K562 (cell line): ENCODE measurements at regions not wholly inside any gene's neighbourhood (a gene's known extent, or its start where the extent isn't known, plus 50 kb on each side); places are given as distances from the start of the nearest gene placed in this dataset.

Experiments
- ATAC-seq: fragments of 200-7000 bp; cut with Tn5 transposase; 3 replicates; pipeline ENCODE4 v1.9.1; 2020; ENCODE audit warnings: moderate library complexity
- BruUV-seq: library from RNA; stranded (reverse); fragments of 400-500 nt; replicated peaks from 2 replicates; lab custom pipeline; 2021; lab: Mats Ljungman, UMichigan
- CTCF ChIA-PET: fragments of 300-600 bp; formaldehyde crosslinking; extraction: SDS; loops from one replicate; lab custom pipeline; 2021; ENCODE audit warnings: low intra/inter-chr PET ratio; lab: Yijun Ruan, JAX
- POLR2A ChIA-PET: fragments of 300-600, 350-650 bp; sonication (Branson Sonifier 250); formaldehyde crosslinking; extraction: SDS; loops from one replicate; lab custom pipeline; 2021; ENCODE audit warnings: antibody characterized with exemption, inconsistent platforms; lab: Yijun Ruan, JAX
- DNase-seq, 4 experiments: peaks; one replicate each; pipeline versions ENCODE4 v3.0.0 to v3.0.0-alpha.2; 2011 to 2018; ENCODE audit warnings: low spot score in 3 of 4, mixed read lengths in 3 of 4; ENCODE audit errors: extremely low read depth in 1 of 4
- FAIRE-seq: peaks from 2 replicates; lab custom pipeline; 2011; peaks lifted over from hg19 to GRCh38; lab: Jason Lieb, UNC
- H2AFZ ChIP-seq: 2 replicates; pipeline ENCODE4 v1.6.0; 2011; ENCODE audit warnings: low read depth, low read length, control low read depth, inconsistent platforms
- H3K27ac ChIP-seq: fragments of 200-600 bp; 3 replicates; pipeline ENCODE4 v1.8.0; 2011; ENCODE audit warnings: low read depth, mild to moderate bottlenecking, control low read depth, inconsistent platforms, low read length, moderate library complexity, mixed read lengths; ENCODE audit errors: extremely low read depth
- H3K27me3 ChIP-seq, 2 experiments: fragments of 300-600 bp in 1 of 2; 2 replicates in 1 of 2; 3 replicates in 1 of 2; pipeline versions ENCODE4 v1.6.0 to v1.8.0; 2011; ENCODE audit warnings: inconsistent platforms in 2 of 2, low read length in 2 of 2, mild to moderate bottlenecking in 1 of 2, mixed read lengths in 1 of 2, moderate library complexity in 1 of 2; ENCODE audit not compliant: control insufficient read depth in 2 of 2, insufficient read depth in 2 of 2
- H3K36me3 ChIP-seq: fragments of 300-600 bp; 3 replicates; pipeline ENCODE4 v1.8.0; 2011; ENCODE audit warnings: mild to moderate bottlenecking, low read length, inconsistent platforms; ENCODE audit not compliant: control insufficient read depth, insufficient read depth
- H3K4me1 ChIP-seq, 2 experiments: fragments of 200-600 bp in 1 of 2; replicated peaks in 1 of 2; 2 replicates in 1 of 2; 3 replicates in 1 of 2; pipeline versions ENCODE4 v1.5.1 to v1.8.0; 2011; ENCODE audit warnings: inconsistent platforms in 2 of 2, low read length in 2 of 2, mild to moderate bottlenecking in 1 of 2, mixed read lengths in 1 of 2, moderate library complexity in 1 of 2; ENCODE audit not compliant: control insufficient read depth in 2 of 2, insufficient read depth in 2 of 2
- H3K4me2 ChIP-seq: 2 replicates; pipeline ENCODE4 v1.6.1; 2011; ENCODE audit warnings: low read length, control low read depth, inconsistent platforms, mixed read lengths; ENCODE audit not compliant: insufficient read depth
- H3K4me3 ChIP-seq: fragments of 200-600 bp; sonication (generic), shearing (Covaris generic); 2 replicates; pipeline ENCODE4 v1.5.1; 2016; ENCODE audit warnings: control low read depth, inconsistent platforms
- H3K79me2 ChIP-seq: fragments of 200-600 bp; 3 replicates; pipeline ENCODE4 v1.8.0; 2011; ENCODE audit warnings: low read length, inconsistent platforms; ENCODE audit not compliant: control insufficient read depth, insufficient read depth
- H3K9ac ChIP-seq, 2 experiments: 2 replicates each; pipeline versions ENCODE4 v1.6.0 to v1.6.1; 2011; ENCODE audit warnings: low read depth in 2 of 2, low read length in 2 of 2, control low read depth in 1 of 2, inconsistent platforms in 1 of 2, mild to moderate bottlenecking in 1 of 2, mixed read lengths in 1 of 2; ENCODE audit not compliant: insufficient read depth in 1 of 2
- H3K9me1 ChIP-seq: one replicate; pipeline ENCODE4 v1.6.0; 2011; ENCODE audit warnings: inconsistent platforms, mild to moderate bottlenecking, low read length, moderate library complexity; ENCODE audit not compliant: control insufficient read depth, insufficient read depth
- H3K9me3 ChIP-seq: replicated peaks from 2 replicates; pipeline ENCODE4 v1.5.1; 2011; ENCODE audit warnings: low read depth, low read length, inconsistent platforms; ENCODE audit not compliant: control insufficient read depth, insufficient read depth
- H4K20me1 ChIP-seq: replicated peaks from 2 replicates; pipeline ENCODE4 v1.6.1; 2011; ENCODE audit warnings: low read length, inconsistent platforms, mixed read lengths; ENCODE audit not compliant: control insufficient read depth, insufficient read depth
- BRD9 ChIP-seq: fragments of 450-650 bp; IDR thresholded peaks from 2 replicates; pipeline ENCODE4 v1.6.1; 2018; ENCODE audit warnings: low read depth; ENCODE audit not compliant: partially characterized antibody
- GABPB2 ChIP-seq: fragments of 250-450 bp; sonication (Bioruptor Pico); conservative IDR thresholded peaks from 2 replicates; pipeline ENCODE4 v1.5.1; 2021; ENCODE audit warnings: mild to moderate bottlenecking
- KDM2B ChIP-seq: fragments of 250-450 bp; sonication (Bioruptor Pico); IDR thresholded peaks from 2 replicates; pipeline ENCODE4 v1.8.0; 2021; ENCODE audit warnings: mild to moderate bottlenecking, moderate library complexity
- MYBL2 ChIP-seq, 2 experiments: fragments of 450-650 bp in 1 of 2; sonication (generic) in 1 of 2; formaldehyde crosslinking in 1 of 2; IDR thresholded peaks; 2 replicates each; pipeline versions ENCODE4 v1.6.1 to v1.8.1; 2017 to 2022; ENCODE audit warnings: borderline replicate concordance in 1 of 2, inconsistent platforms in 1 of 2, low read depth in 1 of 2, mild to moderate bottlenecking in 1 of 2, missing genetic modification reagents in 1 of 2, moderate library complexity in 1 of 2
- RCOR1 ChIP-seq, 2 experiments: IDR thresholded peaks; 2 replicates each; pipeline ENCODE4 v1.6.1; 2012; ENCODE audit warnings: low read depth in 2 of 2, low read length in 2 of 2, borderline replicate concordance in 1 of 2, improper control_type of control experiment in 1 of 2
- ZNF253 ChIP-seq: fragments of 250-450 bp; sonication (Bioruptor Pico); conservative IDR thresholded peaks from 2 replicates; pipeline ENCODE4 v1.6.1; 2021; ENCODE audit warnings: mild to moderate bottlenecking
- ZNF263 ChIP-seq: sonication (generic); formaldehyde crosslinking; IDR thresholded peaks from 2 replicates; pipeline ENCODE4 v1.8.0; 2022; ENCODE audit warnings: mild to moderate bottlenecking, missing genetic modification reagents, borderline replicate concordance
- ZNF561 ChIP-seq: fragments of 450-650 bp; formaldehyde crosslinking; conservative IDR thresholded peaks from 2 replicates; pipeline ENCODE4 v1.4.0; 2020; ENCODE audit warnings: mild to moderate bottlenecking, moderate library complexity
- WGBS: fragments of 100-300 bp; shearing (Covaris generic); methylation state at CpG from one replicate; pipeline ENCODE4 v1.1.6; 2016; ENCODE audit warnings: low coverage, mixed read lengths; ENCODE audit not compliant: insufficient coverage; ENCODE audit errors: missing lambda C conversion rate; 5-methylcytosine and 5-hydroxymethylcytosine counted together
- in situ Hi-C: fragments of 300-500 bp; cut with MboI; formaldehyde crosslinking; loops from 4 replicates; pipeline ENCODE4 v1.15.0; 2018; ENCODE audit warnings: inconsistent platforms, mixed read lengths
- intact Hi-C: fragments of 100-400 bp; cut with micrococcal nuclease; formaldehyde crosslinking; loops from 2 replicates; pipeline ENCODE4 v1.14.2; 2022
- TF ChIP-seq, protein P1 (sequence below): fragments of 250-450 bp; sonication (Bioruptor Pico); IDR thresholded peaks from 2 replicates; pipeline ENCODE4 v1.4.0; 2020
- TF ChIP-seq, protein P2 (sequence below): fragments of 450-650 bp; formaldehyde crosslinking; IDR thresholded peaks from 2 replicates; pipeline ENCODE4 v1.4.0; 2020; ENCODE audit warnings: mild to moderate bottlenecking, moderate library complexity
- TF ChIP-seq, protein P3 (sequence below), 2 experiments: IDR thresholded peaks in 1 of 2; conservative IDR thresholded peaks in 1 of 2; 2 replicates each; pipeline ENCODE4 v1.6.1; 2016; ENCODE audit warnings: low read depth in 2 of 2, mild to moderate bottlenecking in 1 of 2, missing compliant biosample characterization in 1 of 2, missing genetic modification characterization in 1 of 2, moderate library complexity in 1 of 2
- TF ChIP-seq, protein P4 (sequence below): fragments of 450-650 bp; formaldehyde crosslinking; IDR thresholded peaks from 2 replicates; pipeline ENCODE4 v1.4.0; 2020; ENCODE audit warnings: mild to moderate bottlenecking, moderate library complexity

DNA sequence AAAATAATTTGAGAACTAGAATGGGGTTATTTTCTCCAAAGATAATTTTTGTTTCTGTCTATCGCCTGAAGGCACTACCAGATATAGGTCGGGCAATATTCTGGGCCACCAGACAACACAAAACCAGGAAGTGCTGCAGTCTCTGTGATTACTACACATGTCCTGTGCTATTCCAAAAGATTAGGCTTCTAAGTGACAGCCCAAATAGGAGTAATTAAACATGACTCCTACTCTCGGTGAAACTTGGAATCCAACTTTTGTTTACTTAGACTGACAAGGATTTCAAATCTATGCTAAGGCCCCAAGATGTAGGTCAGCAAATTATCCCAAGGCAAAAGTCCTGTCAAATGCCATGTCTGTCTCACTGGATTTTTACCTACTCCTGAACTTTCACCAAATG is 157.6 kb upstream of the LRFN5 start:
- POLR2A ChIA-PET = no interaction called here
- CTCF ChIA-PET = no interaction called here
- DNase-seq (no peak), FAIRE-seq (no peak), ATAC-seq (no peak)
- Histone ChIP-seq H3K9ac (no peak overlapping the region), H3K27ac (no peak overlapping the region), H3K4me3 (no peak overlapping the region), H3K27me3 (no peaks in the 10 kb centered on the region), H4K20me1 (no peaks in the 10 kb centered on the region), H3K36me3 (no peaks in the 10 kb centered on the region), H2AFZ (no peak overlapping the region), H3K4me2 (no peak overlapping the region), H3K79me2 (no peaks in the 10 kb centered on the region), H3K4me1 (no peaks in the 10 kb centered on the region), H3K9me3 (no peaks in the 10 kb centered on the region), H3K9me1 (no peaks in the 10 kb centered on the region)
- in situ Hi-C loops (no loop called here), intact Hi-C loops (no loop called here)
- TF ChIP-seq GABPB2 (CRISPR knock-in tag) (no peak), KDM2B (CRISPR knock-in tag) (no peak), ZNF561 (no peak), RCOR1 (IDR thresholded peaks at IDR 0.05; ENCODE audit: borderline replicate concordance in 1 of 2, low read depth in 2 of 2, low read length in 2 of 2) (no peak), MYBL2 (IDR thresholded peaks at IDR 0.05; ENCODE audit: low read depth) (no peak), MYBL2 (CRISPR knock-in tag; IDR thresholded peaks at IDR 0.05; ENCODE audit: borderline replicate concordance) (no peak), BRD9 (no peak), ZNF253 (no peak), ZNF263 (CRISPR knock-in tag) (no peak)
- TF ChIP-seq, protein P1, sequence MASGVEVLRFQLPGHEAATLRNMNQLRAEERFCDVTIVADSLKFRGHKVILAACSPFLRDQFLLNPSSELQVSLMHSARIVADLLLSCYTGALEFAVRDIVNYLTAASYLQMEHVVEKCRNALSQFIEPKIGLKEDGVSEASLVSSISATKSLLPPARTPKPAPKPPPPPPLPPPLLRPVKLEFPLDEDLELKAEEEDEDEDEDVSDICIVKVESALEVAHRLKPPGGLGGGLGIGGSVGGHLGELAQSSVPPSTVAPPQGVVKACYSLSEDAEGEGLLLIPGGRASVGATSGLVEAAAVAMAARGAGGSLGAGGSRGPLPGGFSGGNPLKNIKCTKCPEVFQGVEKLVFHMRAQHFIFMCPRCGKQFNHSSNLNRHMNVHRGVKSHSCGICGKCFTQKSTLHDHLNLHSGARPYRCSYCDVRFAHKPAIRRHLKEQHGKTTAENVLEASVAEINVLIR = no peak
- TF ChIP-seq, protein P2, sequence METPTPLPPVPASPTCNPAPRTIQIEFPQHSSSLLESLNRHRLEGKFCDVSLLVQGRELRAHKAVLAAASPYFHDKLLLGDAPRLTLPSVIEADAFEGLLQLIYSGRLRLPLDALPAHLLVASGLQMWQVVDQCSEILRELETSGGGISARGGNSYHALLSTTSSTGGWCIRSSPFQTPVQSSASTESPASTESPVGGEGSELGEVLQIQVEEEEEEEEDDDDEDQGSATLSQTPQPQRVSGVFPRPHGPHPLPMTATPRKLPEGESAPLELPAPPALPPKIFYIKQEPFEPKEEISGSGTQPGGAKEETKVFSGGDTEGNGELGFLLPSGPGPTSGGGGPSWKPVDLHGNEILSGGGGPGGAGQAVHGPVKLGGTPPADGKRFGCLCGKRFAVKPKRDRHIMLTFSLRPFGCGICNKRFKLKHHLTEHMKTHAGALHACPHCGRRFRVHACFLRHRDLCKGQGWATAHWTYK (CRISPR knock-in tag) = no peak
- TF ChIP-seq, protein P3, sequence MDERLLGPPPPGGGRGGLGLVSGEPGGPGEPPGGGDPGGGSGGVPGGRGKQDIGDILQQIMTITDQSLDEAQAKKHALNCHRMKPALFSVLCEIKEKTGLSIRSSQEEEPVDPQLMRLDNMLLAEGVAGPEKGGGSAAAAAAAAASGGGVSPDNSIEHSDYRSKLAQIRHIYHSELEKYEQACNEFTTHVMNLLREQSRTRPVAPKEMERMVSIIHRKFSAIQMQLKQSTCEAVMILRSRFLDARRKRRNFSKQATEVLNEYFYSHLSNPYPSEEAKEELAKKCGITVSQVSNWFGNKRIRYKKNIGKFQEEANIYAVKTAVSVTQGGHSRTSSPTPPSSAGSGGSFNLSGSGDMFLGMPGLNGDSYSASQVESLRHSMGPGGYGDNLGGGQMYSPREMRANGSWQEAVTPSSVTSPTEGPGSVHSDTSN (CRISPR knock-in tag; IDR thresholded peaks at IDR 0.05; ENCODE audit: low read depth) = no peak
- TF ChIP-seq, protein P3 (tag; conservative IDR thresholded peaks at IDR 0.05; ENCODE audit: low read depth) = no peak
- TF ChIP-seq, protein P4, sequence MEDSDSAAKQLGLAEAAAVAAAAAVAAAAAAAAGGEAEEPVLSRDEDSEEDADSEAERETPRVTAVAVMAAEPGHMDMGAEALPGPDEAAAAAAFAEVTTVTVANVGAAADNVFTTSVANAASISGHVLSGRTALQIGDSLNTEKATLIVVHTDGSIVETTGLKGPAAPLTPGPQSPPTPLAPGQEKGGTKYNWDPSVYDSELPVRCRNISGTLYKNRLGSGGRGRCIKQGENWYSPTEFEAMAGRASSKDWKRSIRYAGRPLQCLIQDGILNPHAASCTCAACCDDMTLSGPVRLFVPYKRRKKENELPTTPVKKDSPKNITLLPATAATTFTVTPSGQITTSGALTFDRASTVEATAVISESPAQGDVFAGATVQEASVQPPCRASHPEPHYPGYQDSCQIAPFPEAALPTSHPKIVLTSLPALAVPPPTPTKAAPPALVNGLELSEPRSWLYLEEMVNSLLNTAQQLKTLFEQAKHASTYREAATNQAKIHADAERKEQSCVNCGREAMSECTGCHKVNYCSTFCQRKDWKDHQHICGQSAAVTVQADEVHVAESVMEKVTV (CRISPR knock-in tag) = no peak
- BruUV-seq = no TSS peak
- 0% methylated on average over 3 of the region's 3 CpGs for WGBS
